Mesenchymal stem cell (in vitro differentiated cells and primary cell): ENCODE measurements at regions not wholly inside any gene's neighbourhood (a gene's known extent, or its start where the extent isn't known, plus 50 kb on each side); places are given as distances from the start of the nearest gene placed in this dataset.

Source experiments
- DNase-seq: peaks from one replicate; pipeline ENCODE4 v3.0.0-alpha.2; 2013
- H2AFZ ChIP-seq: one replicate; pipeline ENCODE4 v1.6.1; 2013; ENCODE audit warnings: low read depth, mild to moderate bottlenecking, control low read depth, inconsistent platforms, low read length, moderate library complexity
- H2AK5ac ChIP-seq: 2 replicates; pipeline ENCODE4 v1.6.1; 2013; ENCODE audit warnings: low read length, moderate library complexity, mild to moderate bottlenecking, inconsistent platforms; ENCODE audit not compliant: severe bottlenecking
- H2BK120ac ChIP-seq: one replicate; pipeline ENCODE4 v1.6.1; 2013; ENCODE audit warnings: low read depth, mild to moderate bottlenecking, inconsistent platforms, low read length, moderate library complexity
- H2BK12ac ChIP-seq, 2 experiments: one replicate each; pipeline ENCODE4 v1.6.1; 2013; ENCODE audit warnings: inconsistent platforms in 2 of 2, low read length in 2 of 2, mild to moderate bottlenecking in 2 of 2, moderate library complexity in 2 of 2, control low read depth in 1 of 2
- H2BK15ac ChIP-seq: one replicate; pipeline ENCODE4 v1.6.1; 2013; ENCODE audit warnings: mild to moderate bottlenecking, low read depth, inconsistent platforms; ENCODE audit not compliant: poor library complexity, severe bottlenecking
- H2BK5ac ChIP-seq: 2 replicates; pipeline ENCODE4 v1.6.1; 2013; ENCODE audit warnings: low read depth, mild to moderate bottlenecking, low read length, control low read depth, inconsistent platforms; ENCODE audit not compliant: poor library complexity, severe bottlenecking
- H3K14ac ChIP-seq, 2 experiments: one replicate each; pipeline ENCODE4 v1.6.1; 2013; ENCODE audit warnings: inconsistent platforms in 2 of 2, low read length in 2 of 2, control low read depth in 1 of 2, mild to moderate bottlenecking in 1 of 2, moderate library complexity in 1 of 2
- H3K18ac ChIP-seq, 2 experiments: one replicate each; pipeline ENCODE4 v1.6.1; 2013; ENCODE audit warnings: inconsistent platforms in 2 of 2, low read length in 2 of 2, control low read depth in 1 of 2, low read depth in 1 of 2, mild to moderate bottlenecking in 1 of 2
- H3K23ac ChIP-seq, 2 experiments: one replicate each; pipeline ENCODE4 v1.6.1; 2013; ENCODE audit warnings: inconsistent platforms in 2 of 2, low read length in 2 of 2, mild to moderate bottlenecking in 2 of 2, moderate library complexity in 2 of 2, control low read depth in 1 of 2
- H3K27ac ChIP-seq: 2 replicates; pipeline ENCODE4 v1.5.1; 2013; ENCODE audit warnings: mild to moderate bottlenecking, moderate library complexity, low read length, control low read depth, inconsistent platforms; ENCODE audit not compliant: poor library complexity, severe bottlenecking
- H3K27me3 ChIP-seq, 2 experiments: 2 replicates each; pipeline versions ENCODE4 v1.6.1 to v1.7.0; 2013; ENCODE audit warnings: low read length in 2 of 2, mild to moderate bottlenecking in 2 of 2, moderate library complexity in 2 of 2, control low read depth in 1 of 2, inconsistent platforms in 1 of 2; ENCODE audit not compliant: control insufficient read depth in 1 of 2, insufficient read depth in 1 of 2
- H3K36me3 ChIP-seq, 2 experiments: 2 replicates each; pipeline versions ENCODE4 v1.6.1 to v1.7.0; 2013; ENCODE audit warnings: low read length in 2 of 2, control low read depth in 1 of 2, inconsistent platforms in 1 of 2, low read depth in 1 of 2, mild to moderate bottlenecking in 1 of 2; ENCODE audit not compliant: insufficient read depth in 2 of 2, control insufficient read depth in 1 of 2
- H3K4ac ChIP-seq, 2 experiments: one replicate each; pipeline ENCODE4 v1.6.1; 2013; ENCODE audit warnings: inconsistent platforms in 2 of 2, low read length in 2 of 2, mild to moderate bottlenecking in 2 of 2, moderate library complexity in 2 of 2, control low read depth in 1 of 2, low read depth in 1 of 2
- H3K4me1 ChIP-seq: 2 replicates; pipeline ENCODE4 v1.6.1; 2013; ENCODE audit warnings: low read depth, low read length, control low read depth; ENCODE audit not compliant: control insufficient read depth, insufficient read depth
- H3K4me2 ChIP-seq: 2 replicates; pipeline ENCODE4 v1.6.1; 2013; ENCODE audit warnings: low read length, mild to moderate bottlenecking, inconsistent platforms; ENCODE audit not compliant: poor library complexity, severe bottlenecking
- H3K4me3 ChIP-seq, 2 experiments: 2 replicates each; pipeline versions ENCODE4 v1.5.1 to v1.7.0; 2013; ENCODE audit warnings: low read length in 2 of 2, mild to moderate bottlenecking in 2 of 2, control low read depth in 1 of 2, low read depth in 1 of 2; ENCODE audit not compliant: insufficient read depth in 1 of 2
- H3K79me1 ChIP-seq: replicated peaks from 2 replicates; pipeline ENCODE4 v1.6.1; 2013; ENCODE audit warnings: mild to moderate bottlenecking, control low read depth, low read length, inconsistent platforms; ENCODE audit not compliant: poor library complexity, severe bottlenecking
- H3K9ac ChIP-seq: 2 replicates; pipeline ENCODE4 v1.7.0; 2013; ENCODE audit warnings: mild to moderate bottlenecking, low read length, moderate library complexity
- H3K9me3 ChIP-seq: 2 replicates; pipeline ENCODE4 v1.7.0; 2013; ENCODE audit warnings: mild to moderate bottlenecking, low read length; ENCODE audit not compliant: control insufficient read depth
- H4K8ac ChIP-seq: one replicate; pipeline ENCODE4 v1.6.1; 2013; ENCODE audit warnings: inconsistent platforms, mild to moderate bottlenecking, low read length, moderate library complexity
- H4K91ac ChIP-seq: one replicate; pipeline ENCODE4 v1.6.1; 2013; ENCODE audit warnings: mild to moderate bottlenecking, low read length, inconsistent platforms
- WGBS: methylation state at CpG from one replicate; pipeline ENCODE4 v1.1.7; 2013; ENCODE audit warnings: mixed read lengths; 5-methylcytosine and 5-hydroxymethylcytosine counted together

- no peaks in the 10 kb centered on the region for H3K27me3 ChIP-seq
- WGBS, result 100% methylated on average over 4 of the region's 4 CpGs
- H3K14ac ChIP-seq, result no peak overlapping the region
- H3K9me3 ChIP-seq, result no peaks in the 10 kb centered on the region
- no peak overlapping the region for H2AK5ac ChIP-seq
- no peak overlapping the region for H2BK5ac ChIP-seq
- H3K27ac ChIP-seq, result no peak overlapping the region
- H3K4me1 ChIP-seq, result no peaks in the 10 kb centered on the region
- H2BK12ac ChIP-seq, result no peak overlapping the region
- no peak overlapping the region for H4K8ac ChIP-seq
- DNase-seq, result no peak
- H2BK120ac ChIP-seq, result no peak overlapping the region
- no peak overlapping the region for H2BK15ac ChIP-seq
- no peak overlapping the region for H3K4me3 ChIP-seq
- no peak overlapping the region for H3K4me2 ChIP-seq
- no peaks in the 10 kb centered on the region for H3K79me1 ChIP-seq
- no peak overlapping the region for H3K4ac ChIP-seq
- no peak overlapping the region for H3K18ac ChIP-seq
- H3K9ac ChIP-seq, result no peak overlapping the region
- H3K23ac ChIP-seq, result no peak overlapping the region
- H3K36me3 ChIP-seq, result no peaks in the 10 kb centered on the region
- H4K91ac ChIP-seq, result no peak overlapping the region
- no peak overlapping the region for H2AFZ ChIP-seq
Measured at GRCh38 chr5:24864244-24864643, 219.5 kb upstream of the CDH10 start.

- no peak overlapping the region for H3K18ac ChIP-seq
- no peak overlapping the region for H2BK15ac ChIP-seq
- no peak overlapping the region for H3K23ac ChIP-seq
- H4K91ac ChIP-seq, result no peak overlapping the region
- DNase-seq, result no peak
- H3K27ac ChIP-seq, result no peak overlapping the region
- H3K27me3 ChIP-seq, result no peaks in the 10 kb centered on the region
- no peak overlapping the region for H2AFZ ChIP-seq
- H3K9me3 ChIP-seq, result no peaks in the 10 kb centered on the region
- no peak overlapping the region for H3K4ac ChIP-seq
- no peak overlapping the region for H3K9ac ChIP-seq
- no peak overlapping the region for H3K4me2 ChIP-seq
- no peak overlapping the region for H2BK120ac ChIP-seq
- no peak overlapping the region for H2BK5ac ChIP-seq
- H3K14ac ChIP-seq, result no peak overlapping the region
- H3K4me3 ChIP-seq, result no peak overlapping the region
- H4K8ac ChIP-seq, result no peak overlapping the region
- WGBS, result no CpG with 5 or more reads among the region's 3 CpGs
- no peaks in the 10 kb centered on the region for H3K79me1 ChIP-seq
- no peak overlapping the region for H2AK5ac ChIP-seq
- no peak overlapping the region for H2BK12ac ChIP-seq
- no peaks in the 10 kb centered on the region for H3K4me1 ChIP-seq
- no peaks in the 10 kb centered on the region for H3K36me3 ChIP-seq
Measured at GRCh38 chr5:24862117-24862516, 217.3 kb upstream of the CDH10 start.

GRCh38 chr5:24855485-24855884, 210.7 kb upstream of the CDH10 start:
- H4K8ac ChIP-seq, result no peak overlapping the region
- no peak overlapping the region for H2AFZ ChIP-seq
- no peak overlapping the region for H2BK12ac ChIP-seq
- no peak overlapping the region for H3K4ac ChIP-seq
- no peak overlapping the region for H3K27ac ChIP-seq
- H3K9ac ChIP-seq, result no peak overlapping the region
- H2BK15ac ChIP-seq, result no peak overlapping the region
- no peak overlapping the region for H4K91ac ChIP-seq
- no peak overlapping the region for H2BK5ac ChIP-seq
- 100% methylated on average over 1 of the region's 4 CpGs for WGBS
- H3K27me3 ChIP-seq, result no peaks in the 10 kb centered on the region
- H2AK5ac ChIP-seq, result no peak overlapping the region
- no peak overlapping the region for H2BK120ac ChIP-seq
- no peak overlapping the region for H3K14ac ChIP-seq
- no peak overlapping the region for H3K4me2 ChIP-seq
- H3K36me3 ChIP-seq, result no peaks in the 10 kb centered on the region
- H3K23ac ChIP-seq, result no peak overlapping the region
- H3K4me3 ChIP-seq, result no peak overlapping the region
- peaks cover 15% of the 10 kb centered on the region for H3K9me3 ChIP-seq
- H3K18ac ChIP-seq, result no peak overlapping the region
- H3K4me1 ChIP-seq, result no peaks in the 10 kb centered on the region
- H3K79me1 ChIP-seq, result no peaks in the 10 kb centered on the region
- peak; percentile 2 for DNase-seq

GRCh38 chr5:24854850-24855249, 210.1 kb upstream of the CDH10 start:
- no peak overlapping the region for H3K14ac ChIP-seq
- no peak overlapping the region for H4K91ac ChIP-seq
- H2BK120ac ChIP-seq, result no peak overlapping the region
- H3K4ac ChIP-seq, result no peak overlapping the region
- H3K4me1 ChIP-seq, result no peaks in the 10 kb centered on the region
- H3K27ac ChIP-seq, result no peak overlapping the region
- H3K9ac ChIP-seq, result no peak overlapping the region
- DNase-seq, result no peak
- H2AK5ac ChIP-seq, result no peak overlapping the region
- no peak overlapping the region for H3K4me3 ChIP-seq
- H3K36me3 ChIP-seq, result no peaks in the 10 kb centered on the region
- peaks cover 15% of the 10 kb centered on the region for H3K9me3 ChIP-seq
- H3K18ac ChIP-seq, result no peak overlapping the region
- H4K8ac ChIP-seq, result no peak overlapping the region
- WGBS, result no CpG with 5 or more reads among the region's 1 CpG
- no peaks in the 10 kb centered on the region for H3K79me1 ChIP-seq
- no peaks in the 10 kb centered on the region for H3K27me3 ChIP-seq
- H2BK15ac ChIP-seq, result no peak overlapping the region
- no peak overlapping the region for H2AFZ ChIP-seq
- no peak overlapping the region for H3K23ac ChIP-seq
- no peak overlapping the region for H3K4me2 ChIP-seq
- H2BK12ac ChIP-seq, result no peak overlapping the region
- H2BK5ac ChIP-seq, result no peak overlapping the region
